Right lobe of liver (tissue), 6 donors: ENCODE measurements at regions not wholly inside any gene's neighbourhood (a gene's known extent, or its start where the extent isn't known, plus 50 kb on each side); places are given as distances from the start of the nearest gene placed in this dataset.

Source experiments
- ATAC-seq, 4 donors: fragments of 200-7000 bp; cut with Tn5 transposase; one replicate each; pipeline ENCODE4 v1.9.1; 2020; ENCODE audit warnings: mild to moderate bottlenecking in 4 of 4, moderate library complexity in 4 of 4
- DNase-seq, 3 donors: peaks; one replicate each; pipeline ENCODE4 v3.0.0-alpha.2; 2020
- H3K27ac ChIP-seq, 3 donors: fragments of 200-600 bp; one replicate each; pipeline ENCODE4 v1.8.0; 2022
- H3K27me3 ChIP-seq, 2 donors: fragments of 200-600 bp; one replicate each; pipeline ENCODE4 v1.8.0; 2022
- H3K36me3 ChIP-seq, 4 donors: fragments of 200-600 bp; sonication (generic) in 1 of 4; one replicate each; pipeline versions ENCODE4 v1.5.1 to v1.8.0; 2017 to 2022; ENCODE audit warnings: control low read depth in 1 of 4
- H3K4me1 ChIP-seq, 4 donors: fragments of 200-600 bp; sonication (generic) in 1 of 4; one replicate each; pipeline versions ENCODE4 v1.5.1 to v1.8.0; 2017 to 2022; ENCODE audit warnings: control low read depth in 1 of 4
- H3K4me3 ChIP-seq, 3 donors: fragments of 200-600 bp; one replicate each; pipeline ENCODE4 v1.8.0; 2022
- H3K9me3 ChIP-seq, 4 donors: fragments of 200-600 bp; sonication (generic) in 1 of 4; one replicate each; pipeline versions ENCODE4 v1.5.1 to v1.8.0; 2017 to 2022; ENCODE audit warnings: control low read depth in 1 of 4
- POLR2A ChIP-seq: fragments of 450-650 bp; IDR thresholded peaks from one replicate; pipeline ENCODE4 v1.6.1; 2017; ENCODE audit warnings: antibody characterized with exemption, mild to moderate bottlenecking
- WGBS: methylation state at CpG from one replicate; pipeline ENCODE4 v1.1.6; 2018; ENCODE audit warnings: low coverage, low lambda C conversion rate; ENCODE audit not compliant: insufficient coverage; ENCODE audit errors: missing lambda C conversion rate; 5-methylcytosine and 5-hydroxymethylcytosine counted together
- intact Hi-C, 2 donors: fragments of 100-400 bp; cut with DNase I; formaldehyde crosslinking; loops; one replicate each; pipeline versions ENCODE4 v1.11.2 to v1.14.1; 2022
- TF ChIP-seq, protein P1 (sequence below), 4 donors: fragments of 200-600 bp in 3 of 4; fragments of 450-650 bp in 1 of 4; IDR thresholded peaks; one replicate each; pipeline versions ENCODE4 v1.5.1 to v1.8.0; 2016 to 2022; ENCODE audit warnings: antibody characterized with exemption in 4 of 4, mild to moderate bottlenecking in 2 of 4
- donor health status: DM: no; HTN: yes; CAD: no.
- donor health status: DM: no; HTN: no; CAD: no.
- donor health status: DM: no; HTN: no; CAD: no.
- donor health status: DM: no; HTN: yes; CAD: no.
- donor health status: DM: no; HTN: yes; CAD: no.

DNA sequence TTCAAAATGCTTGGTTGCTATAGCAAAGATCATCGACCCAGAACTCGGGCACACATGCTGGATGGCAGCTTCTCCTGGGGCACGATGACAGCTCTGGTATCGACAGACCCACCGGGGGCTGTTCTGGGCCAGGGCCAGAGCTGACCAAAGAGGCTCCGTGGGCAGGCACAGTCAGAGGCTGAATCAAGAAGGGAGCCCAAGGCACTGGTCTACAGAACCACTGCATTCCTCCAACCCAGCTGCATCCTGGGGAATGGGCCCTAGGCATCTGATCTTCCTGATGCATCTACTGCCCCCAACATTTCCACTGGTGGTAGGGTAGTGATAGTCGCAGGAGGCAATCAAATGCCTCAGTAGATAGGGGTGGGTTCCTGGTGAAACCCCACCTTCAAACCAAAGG lies 470.3 kb downstream of the TBC1D22A start:
- H3K9me3 ChIP-seq, result no peaks in the 10 kb centered on the region
- ATAC-seq (no peak), DNase-seq (no peak)
- 100% methylated on average over 1 of the region's 7 CpGs for WGBS
- H3K4me1 ChIP-seq, result no peaks in the 10 kb centered on the region
- TF ChIP-seq, protein P1, sequence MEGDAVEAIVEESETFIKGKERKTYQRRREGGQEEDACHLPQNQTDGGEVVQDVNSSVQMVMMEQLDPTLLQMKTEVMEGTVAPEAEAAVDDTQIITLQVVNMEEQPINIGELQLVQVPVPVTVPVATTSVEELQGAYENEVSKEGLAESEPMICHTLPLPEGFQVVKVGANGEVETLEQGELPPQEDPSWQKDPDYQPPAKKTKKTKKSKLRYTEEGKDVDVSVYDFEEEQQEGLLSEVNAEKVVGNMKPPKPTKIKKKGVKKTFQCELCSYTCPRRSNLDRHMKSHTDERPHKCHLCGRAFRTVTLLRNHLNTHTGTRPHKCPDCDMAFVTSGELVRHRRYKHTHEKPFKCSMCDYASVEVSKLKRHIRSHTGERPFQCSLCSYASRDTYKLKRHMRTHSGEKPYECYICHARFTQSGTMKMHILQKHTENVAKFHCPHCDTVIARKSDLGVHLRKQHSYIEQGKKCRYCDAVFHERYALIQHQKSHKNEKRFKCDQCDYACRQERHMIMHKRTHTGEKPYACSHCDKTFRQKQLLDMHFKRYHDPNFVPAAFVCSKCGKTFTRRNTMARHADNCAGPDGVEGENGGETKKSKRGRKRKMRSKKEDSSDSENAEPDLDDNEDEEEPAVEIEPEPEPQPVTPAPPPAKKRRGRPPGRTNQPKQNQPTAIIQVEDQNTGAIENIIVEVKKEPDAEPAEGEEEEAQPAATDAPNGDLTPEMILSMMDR (IDR thresholded peaks at IDR 0.05), result no peak
- TF ChIP-seq POLR2A, result no peak
- no peaks in the 10 kb centered on the region for H3K36me3 ChIP-seq
- H3K4me3 ChIP-seq, result no peak overlapping the region
- H3K27ac ChIP-seq, result no peak overlapping the region
- intact Hi-C loops, result no loop called here
- no peaks in the 10 kb centered on the region for H3K27me3 ChIP-seq

GRCh38 chr22:47232197-47232596 lies 469.7 kb downstream of the TBC1D22A start:
- Histone ChIP-seq H3K4me3 (no peak overlapping the region), H3K4me1 (no peaks in the 10 kb centered on the region), H3K27ac (no peak overlapping the region), H3K36me3 (no peaks in the 10 kb centered on the region), H3K27me3 (no peaks in the 10 kb centered on the region), H3K9me3 (no peaks in the 10 kb centered on the region)
- no peak for TF ChIP-seq POLR2A
- TF ChIP-seq, protein P1 (IDR thresholded peaks at IDR 0.05), result no peak
- WGBS, result 63% methylated on average over 1 of the region's 4 CpGs
- ATAC-seq, result no peak
- no peak for DNase-seq
- intact Hi-C loops, result no loop called here

DNA sequence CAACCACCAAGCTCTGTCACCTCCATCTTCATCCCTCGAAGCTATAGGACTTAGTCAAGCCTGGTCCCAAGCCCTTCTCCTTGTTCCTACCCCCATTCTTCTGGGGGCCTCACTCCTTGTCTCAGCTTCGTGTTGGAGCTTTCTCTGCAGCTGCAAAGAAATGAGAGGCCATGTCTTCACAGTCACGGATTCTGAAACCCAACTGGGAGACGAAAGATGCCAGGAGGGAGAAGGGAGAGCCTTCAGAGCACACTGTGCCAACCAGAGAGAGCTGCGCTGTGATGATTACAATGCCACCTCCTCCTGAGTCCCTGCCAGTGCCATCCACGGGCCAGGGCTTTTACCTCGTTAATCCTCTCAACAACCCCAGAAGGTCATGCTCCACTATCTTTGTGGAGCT lies 469.3 kb downstream of the TBC1D22A start:
- Histone ChIP-seq H3K27ac (no peak overlapping the region), H3K4me1 (no peaks in the 10 kb centered on the region), H3K4me3 (no peak overlapping the region), H3K27me3 (no peaks in the 10 kb centered on the region), H3K36me3 (no peaks in the 10 kb centered on the region), H3K9me3 (no peaks in the 10 kb centered on the region)
- intact Hi-C loops, result no loop called here
- TF ChIP-seq, protein P1 (IDR thresholded peaks at IDR 0.05), result no peak
- no peak for TF ChIP-seq POLR2A
- no peak for ATAC-seq
- no peak for DNase-seq
- WGBS, result 48% methylated on average over 7 of the region's 7 CpGs

GRCh38 chr22:47230741-47231140 lies 468.3 kb downstream of the TBC1D22A start:
- no peaks in the 10 kb centered on the region for H3K36me3 ChIP-seq
- no peaks in the 10 kb centered on the region for H3K9me3 ChIP-seq
- TF ChIP-seq, protein P1 (IDR thresholded peaks at IDR 0.05), result no peak
- TF ChIP-seq POLR2A, result no peak
- no peaks in the 10 kb centered on the region for H3K27me3 ChIP-seq
- ATAC-seq, result no peak
- intact Hi-C loops, result no loop called here
- WGBS, result 72% methylated on average over 5 of the region's 5 CpGs
- H3K27ac ChIP-seq, result no peak overlapping the region
- no peak for DNase-seq
- no peaks in the 10 kb centered on the region for H3K4me1 ChIP-seq
- H3K4me3 ChIP-seq, result no peak overlapping the region

DNA sequence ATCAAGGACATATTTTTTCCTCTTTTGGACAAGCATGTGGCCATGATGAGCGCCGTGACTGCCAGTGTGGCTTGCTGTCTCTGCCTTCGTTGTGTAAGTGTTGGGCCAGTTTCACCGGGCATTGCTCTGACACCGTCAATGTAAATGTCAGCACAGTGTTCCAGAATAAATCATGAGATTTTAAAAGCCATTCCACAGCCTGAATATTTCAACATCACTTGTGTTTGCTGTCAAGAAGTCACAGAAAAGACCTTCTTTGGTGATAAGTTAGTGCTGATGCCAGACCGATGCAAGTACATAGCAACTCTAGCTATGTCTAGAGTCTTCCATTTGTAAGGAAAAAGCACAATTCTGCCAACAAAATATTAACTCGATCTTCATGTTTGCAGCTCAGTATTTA lies 467.8 kb downstream of the TBC1D22A start:
- ATAC-seq (no peak), DNase-seq (no peak)
- intact Hi-C loops, result no loop called here
- Histone ChIP-seq H3K4me3 (no peak overlapping the region), H3K4me1 (no peaks in the 10 kb centered on the region), H3K27ac (no peak overlapping the region), H3K36me3 (no peaks in the 10 kb centered on the region), H3K27me3 (no peaks in the 10 kb centered on the region), H3K9me3 (no peaks in the 10 kb centered on the region)
- no peak for TF ChIP-seq POLR2A
- TF ChIP-seq, protein P1 (IDR thresholded peaks at IDR 0.05), result no peak
- 94% methylated on average over 5 of the region's 7 CpGs for WGBS
